Hippocampal formation (tissue), 2 donors: ENCODE measurements at regions not wholly inside any gene's neighbourhood (a gene's known extent, or its start where the extent isn't known, plus 50 kb on each side); places are given as distances from the start of the nearest gene placed in this dataset.
"Not testable (repeated sequence)": the region's sequence is repeated elsewhere in the genome, so short reads cannot be mapped to it uniquely, and the experiment has no call there.

ENCODE experiments used
- DNase-seq, 2 donors: peaks; one replicate each; lab custom pipeline; 2025; lab: John Stamatoyannopoulos, UW

DNA sequence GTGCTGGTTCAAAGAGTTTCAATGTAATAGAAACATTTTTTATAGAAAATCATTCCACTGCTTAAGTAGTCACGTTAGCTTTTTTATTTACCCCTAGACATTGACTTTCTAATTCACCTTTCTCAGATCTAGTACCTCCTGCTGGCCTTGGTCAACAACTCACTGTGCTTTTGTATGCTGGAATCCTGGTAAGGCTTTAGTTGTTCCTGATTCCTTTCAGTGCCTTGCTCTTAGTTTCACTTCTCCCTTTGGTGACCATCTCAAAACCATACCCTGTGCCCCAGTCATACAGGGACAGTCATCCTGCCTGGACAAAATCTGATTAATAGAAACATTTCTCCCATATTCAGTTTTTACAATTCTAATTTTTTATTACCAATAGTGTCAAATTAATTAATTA lies 130.2 kb downstream of the GPR37 start:
- DNase-seq, result no peak

DNA sequence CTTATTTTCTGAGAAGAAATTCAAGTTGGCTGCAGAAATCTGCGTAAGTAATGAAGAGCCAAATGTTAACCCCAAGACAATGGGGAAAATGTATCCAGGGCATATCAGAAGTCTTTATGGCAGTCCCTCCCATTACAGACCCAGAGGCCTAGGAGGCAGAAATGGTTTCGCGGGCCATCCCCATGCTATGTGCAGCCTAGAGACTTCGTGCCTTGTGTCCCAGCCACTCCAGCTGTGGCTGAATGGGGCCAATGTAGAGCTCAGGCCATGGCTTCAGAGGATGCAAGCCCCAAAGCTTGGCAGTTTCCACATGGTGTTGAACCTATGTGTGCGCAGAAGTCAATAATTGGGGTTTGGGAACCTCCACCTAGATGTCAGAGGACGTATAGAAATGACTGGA lies 131.9 kb downstream of the GPR37 start:
- no peak for DNase-seq

DNA sequence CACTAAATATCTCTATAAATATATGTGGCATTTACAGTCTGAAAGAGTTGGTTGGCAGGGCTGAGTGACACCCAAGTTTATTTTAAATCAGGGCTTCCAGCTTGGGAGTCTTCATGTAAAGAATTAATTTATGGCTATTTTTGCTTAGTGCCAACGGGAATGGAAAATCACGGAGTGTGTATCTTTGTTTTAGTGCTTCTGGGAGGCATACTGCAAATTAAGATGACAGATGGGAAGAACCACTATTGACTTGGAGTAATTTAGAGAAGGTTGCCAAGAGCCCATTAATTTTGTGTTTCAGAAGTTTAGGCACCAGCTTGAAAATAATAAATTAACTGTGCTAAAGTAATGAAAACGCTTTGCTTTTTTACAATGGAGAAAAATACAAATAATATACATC lies 135.2 kb downstream of the GPR37 start:
- no peak for DNase-seq

DNA sequence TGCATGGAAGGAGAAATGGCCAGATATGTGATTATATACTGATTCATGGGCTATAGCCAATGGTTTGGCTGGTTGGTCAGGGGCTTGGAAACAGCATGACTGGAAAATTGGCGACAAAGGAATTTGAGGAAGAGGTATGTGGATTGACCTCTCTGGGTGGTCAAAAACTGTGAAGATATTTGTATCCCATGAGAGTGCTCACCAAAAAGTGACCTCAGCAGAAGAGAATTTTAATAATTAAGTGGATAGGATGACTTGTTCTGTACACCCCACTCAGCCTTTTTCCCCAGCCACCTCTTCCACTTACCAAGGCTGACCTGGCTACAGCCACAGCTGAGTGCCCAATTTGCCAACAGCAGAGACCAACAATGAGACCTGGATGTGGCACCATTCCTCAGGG lies 146.7 kb downstream of the GPR37 start:
- no peak for DNase-seq

DNA sequence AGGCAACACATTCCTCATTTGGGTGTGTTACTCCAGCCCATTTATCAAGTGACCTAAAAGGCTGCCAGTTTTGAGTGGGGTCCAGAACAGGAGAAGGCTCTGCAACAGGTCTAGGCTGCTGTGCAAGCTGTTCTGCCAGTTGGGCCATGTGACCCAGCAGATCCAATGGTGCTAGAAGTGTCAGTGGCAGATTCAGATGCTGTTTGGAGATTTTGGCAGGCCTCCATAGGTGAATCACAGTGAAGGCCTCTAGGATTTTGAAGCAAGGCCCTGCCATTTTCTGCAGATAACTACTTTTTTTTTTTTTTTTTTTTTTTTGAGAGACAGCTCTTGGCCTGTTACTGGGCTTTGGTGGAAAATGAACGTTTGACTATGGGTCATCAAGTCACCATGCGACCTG lies 147.5 kb downstream of the GPR37 start:
- not testable (repeated sequence) for DNase-seq

DNA sequence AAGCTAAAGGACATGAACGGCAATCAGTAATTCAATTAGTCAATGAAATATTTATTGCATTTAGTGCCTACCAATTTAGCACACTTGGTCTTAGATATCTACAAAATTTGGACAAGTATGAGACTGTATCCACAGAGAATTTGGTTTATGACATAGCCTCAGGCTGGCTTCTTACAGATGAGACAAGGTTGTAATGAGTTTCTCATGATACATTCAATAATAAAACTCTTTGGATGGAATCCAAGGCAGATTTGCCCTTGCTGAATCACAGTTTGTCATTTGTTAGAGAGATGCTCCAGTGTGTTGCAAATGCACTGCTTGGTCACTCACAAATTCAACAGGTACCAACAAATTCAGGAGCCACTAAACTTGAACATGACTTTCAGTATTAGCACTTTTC lies 162.5 kb downstream of the GPR37 start:
- DNase-seq, result no peak

DNA sequence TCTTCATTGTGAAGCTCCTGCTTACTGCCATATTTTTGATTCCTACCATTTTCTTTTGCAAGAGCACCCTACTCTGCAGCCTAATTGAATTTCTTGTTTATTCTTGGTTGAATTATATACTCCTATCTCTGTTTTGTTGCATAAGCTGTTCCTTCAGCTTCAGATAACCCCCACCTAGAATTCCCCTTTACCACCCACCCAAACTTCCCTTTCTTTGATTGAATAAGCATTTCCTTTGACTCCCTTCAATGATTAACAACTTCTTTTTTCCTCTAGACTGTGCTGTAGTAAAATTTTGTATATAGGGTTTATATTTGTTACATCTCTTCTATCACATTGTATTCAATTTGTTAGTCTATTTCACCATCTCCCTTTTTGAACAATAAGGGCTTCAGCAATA lies 168.1 kb downstream of the GPR37 start:
- no peak for DNase-seq

DNA sequence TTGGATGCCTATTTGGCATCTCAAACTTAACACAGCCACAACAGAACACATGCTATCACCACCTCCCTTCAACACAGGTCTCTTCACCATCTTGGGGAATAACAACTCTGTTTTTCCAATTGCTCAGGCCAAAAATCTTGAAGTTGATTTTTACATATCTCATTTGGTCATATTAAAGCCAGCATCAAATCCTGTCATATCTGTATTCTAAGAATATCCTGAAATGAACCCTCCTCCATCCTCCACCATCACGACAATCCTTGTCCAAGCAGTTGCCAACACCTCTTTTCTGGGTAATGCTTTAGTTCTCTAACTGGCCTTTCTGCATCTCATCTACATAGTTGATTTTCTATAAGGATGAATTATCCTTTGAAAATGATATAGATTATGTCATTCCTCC lies 168.7 kb downstream of the GPR37 start:
- DNase-seq, result no peak

DNA sequence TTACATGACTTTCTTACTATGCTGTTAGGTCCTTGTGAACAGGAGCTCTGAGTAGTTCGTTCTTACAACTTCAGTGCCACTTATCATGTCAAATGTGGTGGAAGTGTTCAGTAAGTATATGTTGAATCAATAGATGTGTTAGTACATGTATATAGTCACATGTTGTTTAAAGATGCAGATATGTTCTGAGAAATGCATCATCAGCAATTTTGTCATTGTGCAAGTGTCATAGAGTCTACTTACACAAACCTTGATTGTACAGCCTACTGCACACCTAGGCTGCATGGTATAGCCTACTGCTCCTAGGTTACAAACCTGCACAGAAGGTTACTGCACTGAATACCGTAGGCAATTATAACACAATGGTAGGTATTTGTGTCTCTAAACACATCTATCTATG lies 174.8 kb downstream of the GPR37 start:
- no peak for DNase-seq

DNA sequence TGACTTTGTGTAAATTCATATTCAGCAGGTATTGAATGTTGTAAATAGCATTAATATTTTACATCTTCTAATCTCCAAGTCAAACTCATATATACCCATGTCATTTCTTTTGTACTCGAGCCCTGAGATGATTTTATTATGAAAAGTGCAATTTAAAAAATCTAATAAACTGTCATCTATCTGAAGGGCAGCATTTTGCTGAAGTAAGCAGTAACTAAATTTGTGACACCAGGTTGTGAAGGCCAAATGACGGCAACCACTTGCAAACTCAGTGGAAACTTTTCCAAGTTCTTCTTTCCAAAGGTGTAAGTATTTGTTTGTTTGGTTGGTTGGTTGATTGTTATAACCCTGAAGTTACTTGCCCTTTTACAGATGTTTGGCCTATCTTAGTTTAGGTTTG lies 188.3 kb downstream of the GPR37 start:
- DNase-seq, result no peak

DNA sequence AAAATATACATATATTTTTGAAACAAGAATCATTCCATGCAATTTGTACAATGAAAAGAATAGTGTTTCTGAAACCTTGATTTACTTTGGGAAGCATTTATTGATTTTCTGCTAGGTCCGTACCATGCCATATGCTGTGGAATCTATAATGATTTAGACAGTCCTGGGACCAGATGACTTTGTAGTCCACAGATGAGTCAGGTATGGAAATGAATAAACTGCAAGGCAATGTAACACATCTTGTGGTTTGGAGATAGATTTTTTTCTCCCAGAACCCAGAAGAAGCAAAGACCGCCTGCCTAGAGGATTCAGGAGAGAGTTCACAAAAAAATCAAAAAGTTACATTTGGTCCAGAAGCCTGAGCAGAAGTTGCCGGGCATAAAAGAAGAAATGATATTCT lies 190.4 kb downstream of the GPR37 start:
- no peak for DNase-seq

DNA sequence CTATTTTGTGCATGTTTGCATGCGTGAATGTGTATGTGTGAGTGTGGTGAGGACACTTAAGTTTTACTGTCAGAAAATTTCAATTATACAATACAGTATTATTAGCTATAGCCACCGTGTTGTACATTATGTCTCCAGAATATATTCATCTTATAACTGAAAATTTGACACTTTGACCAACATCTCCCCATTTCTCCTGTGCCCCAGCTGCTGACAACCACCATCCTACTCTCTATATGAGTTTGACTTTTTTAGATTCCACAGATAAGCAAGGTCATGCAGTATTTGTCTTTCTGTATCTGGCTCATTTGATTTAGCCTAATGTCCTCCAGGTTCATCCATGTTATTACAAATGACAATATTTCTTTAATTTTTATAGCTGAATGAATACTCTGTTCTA lies 195.0 kb downstream of the GPR37 start:
- no peak for DNase-seq

DNA sequence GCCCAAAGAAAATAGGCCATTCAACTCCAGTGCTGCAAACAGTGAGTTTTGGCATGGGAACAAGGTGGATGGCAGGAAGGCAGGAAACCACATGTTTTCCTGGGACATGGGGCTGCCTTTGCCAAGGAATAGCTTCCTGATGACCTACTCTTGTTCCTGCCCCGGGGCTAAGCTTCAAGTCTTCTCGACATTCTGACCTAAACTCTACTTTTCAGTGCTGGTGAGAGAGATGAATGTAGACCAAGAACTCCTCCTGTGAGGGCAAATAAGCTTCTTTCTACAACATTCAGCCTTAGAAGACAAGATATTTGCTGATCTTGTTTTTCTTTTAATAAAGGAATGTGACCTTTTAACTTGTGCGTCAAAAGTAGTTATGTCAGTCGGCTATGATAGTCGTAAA lies 199.0 kb downstream of the GPR37 start:
- DNase-seq, result no peak

DNA sequence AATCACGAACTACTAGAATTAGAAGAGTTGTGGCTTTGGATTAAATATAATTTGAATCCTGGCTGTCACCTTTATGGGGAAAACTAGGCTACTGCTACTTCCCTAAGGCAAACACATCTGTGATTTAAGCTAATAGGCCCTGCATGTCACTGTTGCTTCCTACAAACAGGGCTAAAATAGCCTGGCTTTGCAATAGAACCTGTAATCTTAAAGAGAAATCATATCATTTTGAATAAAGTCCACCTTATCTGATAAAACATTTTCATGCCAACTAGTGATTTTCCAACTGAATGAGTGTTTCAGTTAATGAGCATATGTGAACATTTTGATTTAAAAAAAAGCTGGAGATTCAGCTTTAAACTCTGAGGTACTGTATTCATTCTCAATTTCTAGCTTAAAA lies 208.0 kb downstream of the GPR37 start:
- no peak for DNase-seq

DNA sequence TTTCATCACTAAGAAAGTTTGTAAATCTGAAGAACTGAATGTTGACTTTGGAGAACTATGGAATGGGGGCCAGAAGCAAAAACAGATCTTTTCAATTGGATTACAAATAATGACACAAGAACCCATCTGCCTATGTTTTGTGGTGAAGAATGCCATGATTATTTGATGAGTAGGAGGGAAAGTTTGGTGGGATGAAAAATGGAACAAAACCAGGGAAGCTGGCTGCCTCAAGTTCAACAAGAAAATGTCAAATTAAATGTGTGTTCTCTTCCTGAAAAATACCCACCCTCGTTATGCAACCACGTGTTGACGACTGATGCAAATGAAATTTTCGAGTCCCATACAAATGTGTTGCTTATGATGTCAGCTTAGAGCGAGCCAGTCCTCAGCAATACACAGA lies 208.5 kb downstream of the GPR37 start:
- no peak for DNase-seq

DNA sequence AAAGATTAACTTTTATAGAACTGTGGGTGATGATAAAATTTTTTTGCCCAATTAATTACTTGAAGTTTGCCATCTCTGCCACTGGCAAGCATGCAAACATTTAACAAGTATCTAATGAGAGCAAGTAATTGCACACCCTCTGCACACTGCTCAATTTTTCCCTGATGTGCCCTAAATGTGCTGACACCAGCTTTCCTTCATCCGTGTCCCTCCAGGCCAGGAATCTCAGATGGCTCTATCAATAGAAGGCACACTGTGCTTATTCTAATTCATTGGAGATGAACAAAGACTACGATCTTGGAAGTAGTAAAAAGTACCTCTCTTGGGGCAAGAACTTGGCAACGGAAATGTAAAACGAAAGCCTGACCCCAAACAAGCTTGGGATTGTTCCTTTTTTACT lies 212.1 kb downstream of the GPR37 start:
- DNase-seq, result no peak

DNA sequence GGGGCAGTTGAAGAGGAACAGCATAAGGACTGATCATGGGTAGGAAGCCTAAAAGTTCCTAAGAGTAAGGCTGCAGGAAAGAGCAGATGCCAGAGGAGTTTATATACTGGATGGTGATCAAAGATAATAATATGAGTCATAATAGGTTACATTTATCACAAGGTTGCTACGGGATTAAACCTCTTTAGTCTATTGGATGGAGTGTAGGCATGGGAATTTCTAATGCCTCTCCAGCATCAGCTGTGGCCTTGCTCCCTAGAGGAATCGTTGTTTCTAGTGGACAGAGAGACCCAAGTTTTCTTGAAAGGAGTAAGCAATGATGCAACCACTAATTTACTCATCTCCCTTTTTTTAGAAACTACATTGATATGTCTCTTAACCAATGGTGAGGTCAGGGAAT lies 213.4 kb downstream of the GPR37 start:
- DNase-seq, result no peak

DNA sequence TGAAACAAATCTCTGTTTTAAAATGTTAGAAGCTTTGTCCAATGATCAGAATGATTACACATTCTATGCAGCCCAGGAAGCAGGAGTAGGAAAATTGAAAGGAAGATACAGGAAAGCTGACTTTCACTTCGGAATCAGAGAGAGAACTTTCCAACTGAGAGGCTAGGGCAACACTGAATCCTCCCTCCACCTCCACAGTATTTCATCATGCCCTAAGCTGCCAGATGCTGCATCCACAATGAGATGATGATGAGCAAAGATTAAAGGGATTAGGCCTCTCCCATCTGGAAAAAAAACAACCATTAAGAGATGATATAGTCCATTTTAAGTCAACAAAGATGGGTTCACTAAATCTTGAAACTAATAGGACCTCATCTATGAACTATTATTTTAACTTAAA lies 215.6 kb downstream of the GPR37 start:
- DNase-seq, result no peak

DNA sequence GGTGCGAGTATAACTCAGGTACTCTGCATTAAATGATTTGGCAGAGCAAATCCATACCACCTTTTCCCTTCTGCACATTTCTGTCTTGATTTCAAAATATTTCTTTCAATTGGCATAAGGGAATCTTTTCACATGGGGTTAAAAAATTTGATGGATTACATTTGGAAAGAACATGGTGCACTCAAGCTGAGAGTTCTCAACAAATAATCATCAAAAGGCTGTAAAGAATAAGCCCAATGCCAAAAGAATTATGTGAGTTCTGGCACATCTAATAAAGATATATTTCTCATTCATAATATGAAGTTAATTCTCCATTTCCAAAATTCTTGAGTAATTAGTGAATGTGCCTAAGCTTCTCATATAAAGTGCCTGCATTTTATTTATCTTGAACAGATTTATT lies 223.1 kb downstream of the GPR37 start:
- DNase-seq, result no peak

DNA sequence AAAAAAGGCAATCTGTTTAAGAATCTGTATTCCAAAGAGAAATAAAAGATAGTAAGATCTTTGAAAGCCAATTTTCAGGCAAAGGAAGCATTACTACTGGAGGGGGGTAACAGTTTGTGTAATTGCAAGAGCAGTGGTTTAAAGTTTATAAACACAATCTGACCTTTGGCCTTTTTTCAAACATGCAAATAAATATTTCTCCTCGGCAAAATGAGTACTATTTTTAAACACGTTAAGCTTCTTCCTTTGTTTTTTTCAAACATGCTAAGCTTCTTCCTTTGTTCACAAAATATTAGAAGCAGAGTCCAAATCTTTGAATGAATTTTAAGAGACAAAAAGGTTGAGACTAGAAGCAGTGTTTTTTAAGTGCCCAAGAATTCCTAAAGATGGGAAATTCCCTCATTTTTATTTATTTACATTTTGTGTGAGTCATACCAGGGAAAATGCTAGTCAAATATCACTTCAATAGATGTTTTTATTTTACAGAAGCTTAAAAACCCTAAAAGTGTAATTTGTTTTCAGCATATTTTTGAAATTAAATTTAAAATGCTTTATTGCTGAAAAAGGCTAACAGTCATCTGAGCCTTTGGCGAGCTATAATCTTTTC lies 229.3 kb downstream of the GPR37 start:
- no peak for DNase-seq

DNA sequence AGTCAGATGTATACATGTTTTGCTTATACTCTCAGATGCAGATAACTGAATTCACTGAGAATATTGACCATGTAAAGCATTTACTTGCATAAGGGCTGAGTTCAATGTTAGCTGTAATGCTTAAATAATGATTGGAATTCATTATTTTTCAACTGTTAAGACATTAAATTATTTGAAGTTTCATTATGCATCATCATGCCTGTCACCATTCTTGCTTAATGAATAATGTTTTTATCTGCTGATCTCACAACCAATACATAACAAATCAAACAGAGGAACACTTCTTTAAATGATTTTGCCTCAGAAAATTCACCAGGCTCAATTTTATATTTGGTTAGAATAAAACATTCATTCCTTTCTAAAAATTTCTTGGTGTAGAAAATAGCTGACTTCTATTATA lies 233.4 kb downstream of the GPR37 start:
- no peak for DNase-seq

DNA sequence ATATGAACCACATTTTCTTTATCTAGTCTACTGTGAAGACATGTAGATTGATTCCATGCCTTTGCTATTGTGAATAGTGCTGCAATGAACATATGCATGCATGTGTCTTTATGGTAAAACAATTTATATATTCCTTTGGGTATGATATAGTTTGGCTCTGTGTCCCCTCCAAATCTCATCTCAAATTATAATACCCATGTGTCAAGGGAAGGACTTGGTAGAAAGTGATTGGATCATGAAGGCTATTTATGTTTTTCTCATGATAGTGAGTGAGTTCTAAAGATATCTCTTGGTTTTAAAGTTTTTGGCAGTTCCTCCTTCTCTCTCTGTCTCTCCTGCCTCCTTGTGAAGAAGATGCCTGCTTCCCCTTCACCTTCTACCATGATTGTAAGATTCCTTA lies 248.7 kb downstream of the GPR37 start:
- no peak for DNase-seq

DNA sequence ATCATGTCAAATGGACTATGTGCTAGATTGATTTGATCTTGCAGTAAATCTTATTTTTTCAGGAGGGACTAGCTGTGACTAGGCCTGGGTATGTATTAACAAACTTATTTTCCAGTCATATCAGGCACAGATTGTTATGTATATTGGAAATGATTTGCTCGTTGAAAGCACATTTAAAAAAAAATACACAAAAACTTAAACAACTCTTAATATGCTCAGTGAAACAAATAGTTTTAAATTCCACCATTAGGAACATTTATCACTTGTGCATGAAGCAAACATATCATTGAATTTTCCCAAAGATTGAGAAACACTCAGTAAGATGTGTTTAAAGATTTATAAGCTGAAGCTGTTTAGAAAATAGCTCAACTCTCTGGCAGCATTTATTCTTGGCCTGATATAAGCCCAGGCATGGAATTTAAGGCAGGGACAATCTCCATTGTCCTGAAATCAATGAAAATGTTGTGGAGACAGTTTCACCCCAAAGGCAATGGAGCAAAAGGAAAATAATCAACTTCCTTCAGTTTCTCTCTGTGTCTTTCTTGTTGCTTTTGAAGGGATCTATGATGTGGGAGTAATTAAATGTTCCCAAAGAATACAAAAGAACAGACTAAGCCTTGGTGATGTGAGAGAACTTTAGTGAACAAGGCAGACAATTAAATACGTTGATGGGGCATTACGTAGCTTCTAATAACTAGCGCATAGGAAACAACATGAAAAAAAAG lies 250.3 kb downstream of the GPR37 start:
- DNase-seq, result peak in 1 of 2 donors; percentile 11

DNA sequence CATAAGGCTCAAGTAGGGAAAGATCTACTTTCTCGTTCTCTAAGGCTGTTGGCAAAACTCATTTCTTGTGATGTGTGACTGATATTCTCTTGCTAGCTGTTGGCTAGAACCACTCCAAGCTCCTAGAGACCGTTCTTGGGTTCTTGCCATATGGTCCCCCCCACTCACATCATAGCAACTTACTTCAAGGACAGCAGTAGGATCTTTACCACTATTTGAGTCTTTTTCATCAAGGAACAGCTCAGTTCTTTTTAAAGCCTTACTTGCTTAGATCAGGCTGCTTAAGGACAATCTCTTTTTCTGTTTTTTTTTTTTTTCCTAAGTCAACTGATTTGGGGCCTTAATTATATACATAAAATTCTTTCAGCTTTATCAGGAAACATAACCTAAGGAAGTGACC lies 251.1 kb downstream of the GPR37 start:
- DNase-seq, result no peak
